IMR-90 (cell line): ENCODE measurements at regions not wholly inside any gene's neighbourhood (a gene's known extent, or its start where the extent isn't known, plus 50 kb on each side); places are given as distances from the start of the nearest gene placed in this dataset.

Experiments
- ATAC-seq: fragments of 200-7000 bp; cut with Tn5 transposase; 2 replicates; pipeline ENCODE4 v1.9.1; 2020; ENCODE audit warnings: low read depth, mild to moderate bottlenecking, moderate library complexity
- BruUV-seq: library from RNA; stranded (reverse); fragments of 400-500 nt; replicated peaks from 2 replicates; lab custom pipeline; 2021; lab: Mats Ljungman, UMichigan
- CTCF ChIA-PET: fragments of 300-600 bp; formaldehyde crosslinking; extraction: SDS; loops from one replicate; lab custom pipeline; 2021; ENCODE audit warnings: antibody characterized with exemption; lab: Yijun Ruan, JAX
- POLR2A ChIA-PET: fragments of 300-600 bp; sonication (Branson Sonifier 250); formaldehyde crosslinking; loops from one replicate; lab custom pipeline; 2022; ENCODE audit warnings: antibody characterized with exemption; ENCODE audit not compliant: unreplicated experiment; lab: Charles Lee
- DNase-seq: peaks from one replicate; pipeline ENCODE4 v3.0.0; 2013
- H2AFZ ChIP-seq: replicated peaks from 2 replicates; pipeline ENCODE3; 2013; ENCODE audit warnings: low read length, mild to moderate bottlenecking; ENCODE audit not compliant: poor library complexity
- H2AK5ac ChIP-seq: 2 replicates; pipeline ENCODE4 v1.6.1; 2013; ENCODE audit warnings: low read depth, low read length, inconsistent platforms
- H2AK9ac ChIP-seq: replicated peaks from 2 replicates; pipeline ENCODE3; 2013; ENCODE audit warnings: mild to moderate bottlenecking, low read depth, low read length, moderate library complexity; ENCODE audit not compliant: poor library complexity
- H2BK120ac ChIP-seq: 2 replicates; pipeline ENCODE4 v1.6.1; 2013; ENCODE audit warnings: low read depth, low read length, inconsistent platforms
- H2BK15ac ChIP-seq: 3 replicates; pipeline ENCODE4 v1.6.1; 2013; ENCODE audit warnings: low read depth, low read length, inconsistent platforms
- H2BK20ac ChIP-seq: 2 replicates; pipeline ENCODE4 v1.6.1; 2013; ENCODE audit warnings: low read depth, mild to moderate bottlenecking, inconsistent platforms, low read length, moderate library complexity
- H2BK5ac ChIP-seq: 2 replicates; pipeline ENCODE4 v1.6.1; 2013; ENCODE audit warnings: mild to moderate bottlenecking, low read depth, low read length, inconsistent platforms; ENCODE audit not compliant: poor library complexity, severe bottlenecking
- H3K14ac ChIP-seq: replicated peaks from 2 replicates; pipeline ENCODE4 v1.6.1; 2013; ENCODE audit warnings: low read depth, low read length, inconsistent platforms
- H3K18ac ChIP-seq: 2 replicates; pipeline ENCODE4 v1.6.1; 2013; ENCODE audit warnings: low read depth, low read length, control low read depth
- H3K23ac ChIP-seq: 2 replicates; pipeline ENCODE4 v1.6.1; 2013; ENCODE audit warnings: low read depth, low read length, inconsistent platforms
- H3K27ac ChIP-seq: 2 replicates; pipeline ENCODE4 v1.5.1; 2013; ENCODE audit warnings: mild to moderate bottlenecking, control low read depth, low read length; ENCODE audit not compliant: insufficient read depth
- H3K27me3 ChIP-seq: 2 replicates; pipeline ENCODE4 v1.6.1; 2013; ENCODE audit warnings: low read length; ENCODE audit not compliant: control insufficient read depth, insufficient read depth
- H3K36me3 ChIP-seq: 2 replicates; pipeline ENCODE4 v1.6.1; 2013; ENCODE audit warnings: low read length, mixed read lengths; ENCODE audit not compliant: control insufficient read depth, insufficient read depth
- H3K4ac ChIP-seq: 2 replicates; pipeline ENCODE4 v1.6.1; 2013; ENCODE audit warnings: low read depth, low read length, inconsistent platforms
- H3K4me1 ChIP-seq: 2 replicates; pipeline ENCODE4 v1.6.1; 2013; ENCODE audit warnings: low read length, mixed read lengths; ENCODE audit not compliant: control insufficient read depth, insufficient read depth
- H3K4me2 ChIP-seq: 2 replicates; pipeline ENCODE4 v1.6.1; 2013; ENCODE audit warnings: low read depth, mild to moderate bottlenecking, control low read depth, low read length, moderate library complexity
- H3K4me3 ChIP-seq: 2 replicates; pipeline ENCODE4 v1.5.1; 2013; ENCODE audit warnings: low read depth, mild to moderate bottlenecking, control low read depth, low read length, moderate library complexity; ENCODE audit not compliant: insufficient read depth
- H3K56ac ChIP-seq: 2 replicates; pipeline ENCODE4 v1.6.1; 2013; ENCODE audit warnings: low read length, inconsistent platforms; ENCODE audit not compliant: insufficient read depth; ENCODE audit errors: extremely low read depth
- H3K79me1 ChIP-seq, 2 experiments: 2 replicates each; pipeline ENCODE4 v1.6.1; 2013; ENCODE audit warnings: low read length in 2 of 2, inconsistent platforms in 1 of 2, low read depth in 1 of 2
- H3K9ac ChIP-seq: 2 replicates; pipeline ENCODE4 v1.6.1; 2013; ENCODE audit warnings: low read depth, low read length, control low read depth
- H3K9me1 ChIP-seq: 2 replicates; pipeline ENCODE4 v1.6.1; 2013; ENCODE audit warnings: low read length, inconsistent platforms; ENCODE audit not compliant: insufficient read depth
- H3K9me3 ChIP-seq: 2 replicates; pipeline ENCODE4 v1.6.1; 2013; ENCODE audit warnings: low read length; ENCODE audit not compliant: control insufficient read depth, insufficient read depth
- H4K20me1 ChIP-seq: 2 replicates; pipeline ENCODE4 v1.6.1; 2013; ENCODE audit warnings: low read length, inconsistent platforms; ENCODE audit not compliant: insufficient read depth
- H4K5ac ChIP-seq: 2 replicates; pipeline ENCODE4 v1.6.1; 2013; ENCODE audit warnings: mild to moderate bottlenecking, low read depth, low read length, control low read depth
- H4K8ac ChIP-seq, 2 experiments: 2 replicates each; pipeline ENCODE4 v1.6.1; 2013; ENCODE audit warnings: low read depth in 2 of 2, low read length in 2 of 2, control low read depth in 1 of 2, inconsistent platforms in 1 of 2
- H4K91ac ChIP-seq: 2 replicates; pipeline ENCODE4 v1.6.1; 2013; ENCODE audit warnings: low read depth, low read length, inconsistent platforms; ENCODE audit not compliant: insufficient read depth
- BHLHE40 ChIP-seq: fragments of 150-350 bp; IDR thresholded peaks from 2 replicates; pipeline ENCODE4 v1.6.1; 2016; ENCODE audit warnings: mild to moderate bottlenecking, low read depth, low read length
- CEBPB ChIP-seq: IDR thresholded peaks from 2 replicates; pipeline ENCODE4 v1.6.1; 2012; ENCODE audit warnings: low read depth, low read length, improper control_type of control experiment
- CHD1 ChIP-seq: IDR thresholded peaks from 2 replicates; pipeline ENCODE4 v1.6.1; 2012; ENCODE audit warnings: low read depth, low read length, improper control_type of control experiment
- ELK1 ChIP-seq: fragments of 150-350 bp; IDR thresholded peaks from 2 replicates; pipeline ENCODE4 v1.6.1; 2016; ENCODE audit warnings: low read depth, mild to moderate bottlenecking, low read length, moderate library complexity, borderline replicate concordance
- FOS ChIP-seq: fragments of 150-350 bp; IDR thresholded peaks from 2 replicates; pipeline ENCODE4 v1.6.1; 2016; ENCODE audit warnings: low read depth, low read length
- MAFK ChIP-seq: IDR thresholded peaks from 2 replicates; pipeline ENCODE4 v1.6.1; 2012; ENCODE audit warnings: low read depth, low read length, improper control_type of control experiment
- MAZ ChIP-seq: IDR thresholded peaks from 2 replicates; pipeline ENCODE4 v1.6.1; 2012; ENCODE audit warnings: low read depth, mild to moderate bottlenecking, low read length, improper control_type of control experiment, moderate library complexity, borderline replicate concordance
- MXI1 ChIP-seq: IDR thresholded peaks from 2 replicates; pipeline ENCODE4 v1.6.1; 2012; ENCODE audit warnings: low read depth, mild to moderate bottlenecking, low read length, moderate library complexity, borderline replicate concordance
- NFE2L2 ChIP-seq: fragments of 150-350 bp; IDR thresholded peaks from 2 replicates; pipeline ENCODE4 v1.6.1; 2016; ENCODE audit warnings: low read depth, mild to moderate bottlenecking, low read length
- POLR2A ChIP-seq: IDR thresholded peaks from 2 replicates; pipeline ENCODE4 v1.6.1; 2012; ENCODE audit warnings: mild to moderate bottlenecking, low read depth, low read length
- RAD21 ChIP-seq: IDR thresholded peaks from 2 replicates; pipeline ENCODE4 v1.6.1; 2012; ENCODE audit warnings: low read length, improper control_type of control experiment
- RCOR1 ChIP-seq: IDR thresholded peaks from 2 replicates; pipeline ENCODE4 v1.6.1; 2012; ENCODE audit warnings: mild to moderate bottlenecking, low read length, improper control_type of control experiment; ENCODE audit not compliant: insufficient replicate concordance
- RFX5 ChIP-seq: IDR thresholded peaks from 2 replicates; pipeline ENCODE4 v1.8.0; 2012; ENCODE audit warnings: low read depth, mild to moderate bottlenecking, low read length, moderate library complexity
- SMC3 ChIP-seq: fragments of 150-350 bp; IDR thresholded peaks from 2 replicates; pipeline ENCODE4 v1.6.1; 2016; ENCODE audit warnings: low read depth, mild to moderate bottlenecking, antibody characterized with exemption, low read length, moderate library complexity
- dilution Hi-C: fragments of 300-500 bp; cut with HindIII; formaldehyde crosslinking; loops from one replicate; pipeline ENCODE4 v1.14.3; 2018; ENCODE audit warnings: low sequenced_read_pairs; ENCODE audit not compliant: unreplicated experiment
- in situ Hi-C: fragments of 300-500 bp; cut with MboI; formaldehyde crosslinking; loops from 3 replicates; pipeline ENCODE4 v1.14.3; 2019; ENCODE audit warnings: low sequenced_read_pairs, inconsistent platforms, mixed read lengths
- intact Hi-C: fragments of 100-400 bp; cut with micrococcal nuclease; formaldehyde crosslinking; loops from 2 replicates; pipeline ENCODE4 v1.10.0; 2022
- TF ChIP-seq, protein P1 (sequence below): conservative IDR thresholded peaks from 2 replicates; pipeline ENCODE4 v1.5.1; 2012; ENCODE audit warnings: mild to moderate bottlenecking, low read depth, low read length, improper control_type of control experiment
- TF ChIP-seq, protein P2 (sequence below): fragments of 150-350 bp; IDR thresholded peaks from 2 replicates; pipeline ENCODE4 v1.6.1; 2017; ENCODE audit warnings: mild to moderate bottlenecking, antibody characterized with exemption, low read length, low read depth

GRCh38 chr10:120097766-120098165, 205.2 kb downstream of the SEC23IP start:
- Histone ChIP-seq H3K9me1 (no peaks in the 10 kb centered on the region), H3K9ac (no peak overlapping the region), H3K4me1 (no peaks in the 10 kb centered on the region), H3K56ac (no peak overlapping the region), H4K8ac (no peak overlapping the region), H3K27ac (no peak overlapping the region), H3K4me2 (no peak overlapping the region), H2AK9ac (no peak overlapping the region), H3K27me3 (no peaks in the 10 kb centered on the region), H4K20me1 (no peaks in the 10 kb centered on the region), H3K9me3 (peaks cover 9% of the 10 kb centered on the region), H3K23ac (no peak overlapping the region), H3K79me1 (no peaks in the 10 kb centered on the region), H2BK20ac (no peak overlapping the region), H3K18ac (no peak overlapping the region), H3K4ac (no peak overlapping the region), H2BK15ac (no peak overlapping the region), H3K36me3 (no peaks in the 10 kb centered on the region), H3K14ac (no peak overlapping the region), H4K5ac (no peak overlapping the region), H2AFZ (no peak overlapping the region), H2AK5ac (no peak overlapping the region), H3K4me3 (no peak overlapping the region), H2BK5ac (no peak overlapping the region), H4K91ac (no peak overlapping the region), H2BK120ac (no peak overlapping the region)
- no TSS peak for BruUV-seq
- CTCF ChIA-PET = no interaction called here
- intact Hi-C loops (no loop called here), dilution Hi-C loops (no loop called here), in situ Hi-C loops (no loop called here)
- no peak for ATAC-seq
- POLR2A ChIA-PET = no interaction called here
- DNase-seq = no peak
- no peak for TF ChIP-seq BHLHE40
- no peak for TF ChIP-seq MAFK
- TF ChIP-seq, protein P1, sequence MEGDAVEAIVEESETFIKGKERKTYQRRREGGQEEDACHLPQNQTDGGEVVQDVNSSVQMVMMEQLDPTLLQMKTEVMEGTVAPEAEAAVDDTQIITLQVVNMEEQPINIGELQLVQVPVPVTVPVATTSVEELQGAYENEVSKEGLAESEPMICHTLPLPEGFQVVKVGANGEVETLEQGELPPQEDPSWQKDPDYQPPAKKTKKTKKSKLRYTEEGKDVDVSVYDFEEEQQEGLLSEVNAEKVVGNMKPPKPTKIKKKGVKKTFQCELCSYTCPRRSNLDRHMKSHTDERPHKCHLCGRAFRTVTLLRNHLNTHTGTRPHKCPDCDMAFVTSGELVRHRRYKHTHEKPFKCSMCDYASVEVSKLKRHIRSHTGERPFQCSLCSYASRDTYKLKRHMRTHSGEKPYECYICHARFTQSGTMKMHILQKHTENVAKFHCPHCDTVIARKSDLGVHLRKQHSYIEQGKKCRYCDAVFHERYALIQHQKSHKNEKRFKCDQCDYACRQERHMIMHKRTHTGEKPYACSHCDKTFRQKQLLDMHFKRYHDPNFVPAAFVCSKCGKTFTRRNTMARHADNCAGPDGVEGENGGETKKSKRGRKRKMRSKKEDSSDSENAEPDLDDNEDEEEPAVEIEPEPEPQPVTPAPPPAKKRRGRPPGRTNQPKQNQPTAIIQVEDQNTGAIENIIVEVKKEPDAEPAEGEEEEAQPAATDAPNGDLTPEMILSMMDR = no peak
- no peak for TF ChIP-seq ELK1
- TF ChIP-seq MXI1 = no peak
- TF ChIP-seq CHD1 = no peak
- no peak for TF ChIP-seq RCOR1
- TF ChIP-seq FOS = no peak
- TF ChIP-seq CEBPB = no peak
- TF ChIP-seq, protein P2, sequence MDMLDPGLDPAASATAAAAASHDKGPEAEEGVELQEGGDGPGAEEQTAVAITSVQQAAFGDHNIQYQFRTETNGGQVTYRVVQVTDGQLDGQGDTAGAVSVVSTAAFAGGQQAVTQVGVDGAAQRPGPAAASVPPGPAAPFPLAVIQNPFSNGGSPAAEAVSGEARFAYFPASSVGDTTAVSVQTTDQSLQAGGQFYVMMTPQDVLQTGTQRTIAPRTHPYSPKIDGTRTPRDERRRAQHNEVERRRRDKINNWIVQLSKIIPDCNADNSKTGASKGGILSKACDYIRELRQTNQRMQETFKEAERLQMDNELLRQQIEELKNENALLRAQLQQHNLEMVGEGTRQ = no peak
- TF ChIP-seq SMC3 = no peak
- no peak for TF ChIP-seq POLR2A
- TF ChIP-seq MAZ = no peak
- no peak for TF ChIP-seq RAD21
- no peak for TF ChIP-seq NFE2L2
- TF ChIP-seq RFX5 = no peak
